GM12873 (cell line): ENCODE measurements at regions not wholly inside any gene's neighbourhood (a gene's known extent, or its start where the extent isn't known, plus 50 kb on each side); places are given as distances from the start of the nearest gene placed in this dataset.

Experiments
- TF ChIP-seq, protein P1 (sequence below): IDR thresholded peaks from 2 replicates; pipeline ENCODE4 v1.5.1; 2012; ENCODE audit warnings: low read depth, mild to moderate bottlenecking, moderate library complexity, low read length, control low read depth; ENCODE audit not compliant: insufficient read depth; ENCODE audit errors: missing control alignments

- TF ChIP-seq, protein P1, sequence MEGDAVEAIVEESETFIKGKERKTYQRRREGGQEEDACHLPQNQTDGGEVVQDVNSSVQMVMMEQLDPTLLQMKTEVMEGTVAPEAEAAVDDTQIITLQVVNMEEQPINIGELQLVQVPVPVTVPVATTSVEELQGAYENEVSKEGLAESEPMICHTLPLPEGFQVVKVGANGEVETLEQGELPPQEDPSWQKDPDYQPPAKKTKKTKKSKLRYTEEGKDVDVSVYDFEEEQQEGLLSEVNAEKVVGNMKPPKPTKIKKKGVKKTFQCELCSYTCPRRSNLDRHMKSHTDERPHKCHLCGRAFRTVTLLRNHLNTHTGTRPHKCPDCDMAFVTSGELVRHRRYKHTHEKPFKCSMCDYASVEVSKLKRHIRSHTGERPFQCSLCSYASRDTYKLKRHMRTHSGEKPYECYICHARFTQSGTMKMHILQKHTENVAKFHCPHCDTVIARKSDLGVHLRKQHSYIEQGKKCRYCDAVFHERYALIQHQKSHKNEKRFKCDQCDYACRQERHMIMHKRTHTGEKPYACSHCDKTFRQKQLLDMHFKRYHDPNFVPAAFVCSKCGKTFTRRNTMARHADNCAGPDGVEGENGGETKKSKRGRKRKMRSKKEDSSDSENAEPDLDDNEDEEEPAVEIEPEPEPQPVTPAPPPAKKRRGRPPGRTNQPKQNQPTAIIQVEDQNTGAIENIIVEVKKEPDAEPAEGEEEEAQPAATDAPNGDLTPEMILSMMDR: no peak
These were observed 142.9 kb upstream of the MON1B start for GRCh38 chr16:77048085-77048484.

GRCh38 chr16:77049577-77049976, 141.4 kb upstream of the MON1B start:
- TF ChIP-seq, protein P1: no peak

GRCh38 chr16:77057161-77057774, 133.7 kb upstream of the MON1B start:
- TF ChIP-seq, protein P1: no peak

DNA sequence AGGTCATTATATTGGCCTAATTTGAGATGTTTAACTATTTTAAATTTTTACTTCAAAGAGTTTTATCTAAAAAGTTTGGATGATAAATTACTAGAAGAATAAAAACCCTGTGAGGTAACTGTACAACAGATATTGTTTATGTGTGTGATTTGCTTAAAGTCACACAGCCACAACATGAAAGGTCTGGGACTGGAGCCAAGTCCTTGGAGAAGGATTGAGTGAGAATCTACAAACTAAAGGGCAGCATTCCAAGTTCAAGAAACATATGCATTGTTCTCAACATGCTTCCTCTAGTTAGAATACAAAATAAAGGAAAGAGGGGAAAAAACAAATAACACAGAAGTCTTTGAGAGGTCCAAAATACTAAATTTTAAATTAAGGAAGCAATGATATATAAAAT, 131.5 kb upstream of the MON1B start:
- TF ChIP-seq, protein P1: no peak

GRCh38 chr16:77060614-77061013, 130.4 kb upstream of the MON1B start:
- TF ChIP-seq, protein P1: no peak

DNA sequence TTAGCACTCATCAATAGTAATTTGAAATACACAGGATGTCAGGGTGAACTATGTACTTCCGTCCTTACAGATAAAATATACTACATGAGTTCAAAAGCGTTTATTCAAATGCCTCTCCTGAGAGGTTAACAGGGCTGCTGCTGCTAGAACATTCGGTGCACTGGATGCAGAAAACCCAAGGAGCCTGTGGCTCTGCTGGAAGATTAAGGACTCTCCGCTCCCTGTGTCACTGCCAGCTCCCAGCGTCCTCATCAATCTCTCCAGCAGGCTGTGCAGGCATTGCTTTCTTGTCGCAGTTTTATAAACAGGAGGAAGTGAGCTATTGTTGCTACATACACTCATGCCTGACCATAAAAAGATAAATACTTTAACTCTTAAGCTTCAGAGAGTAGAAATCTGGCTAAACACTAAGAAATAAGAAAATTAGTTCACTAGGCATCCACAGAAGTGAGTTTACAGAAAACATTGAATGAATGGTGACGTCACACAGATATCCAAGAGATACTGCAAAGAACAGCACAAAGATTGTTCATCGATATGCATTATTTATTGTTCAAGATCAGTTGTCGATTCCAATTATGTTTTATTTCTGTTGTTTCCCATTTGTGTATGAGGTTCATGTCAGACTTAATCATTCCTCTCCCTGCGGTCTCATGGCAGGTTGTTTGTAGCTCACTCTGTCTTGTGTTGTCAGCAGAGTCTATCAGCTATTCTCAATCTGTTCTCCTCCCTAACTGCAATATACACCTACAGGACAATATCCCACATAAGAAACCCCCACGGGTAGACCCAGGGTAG, 127.9 kb upstream of the MON1B start:
- TF ChIP-seq, protein P1: no peak

GRCh38 chr16:77063676-77064016, 127.3 kb upstream of the MON1B start:
- TF ChIP-seq, protein P1: no peak
